ENCODE measurements at regions not wholly inside any gene's neighbourhood (a gene's known extent, or its start where the extent isn't known, plus 50 kb on each side); places are given as distances from the start of the nearest gene placed in this dataset.

GRCh38 chr2:2873450-2873811, 504.2 kb downstream of the EIPR1 start:
- DNase-seq: no peak
- Histone ChIP-seq H3K4me3 (no peak overlapping the region), H3K9me3 (no peaks in the 10 kb centered on the region), H3K36me3 (no peaks in the 10 kb centered on the region), H3K27me3 (no peaks in the 10 kb centered on the region), H3K27ac (no peak overlapping the region), H3K4me1 (no peaks in the 10 kb centered on the region)
- intact Hi-C loops (cut with DNase I): no loop called here
- TF ChIP-seq POLR2A (IDR thresholded peaks at IDR 0.05) (no peak), POLR2AphosphoS5 (IDR thresholded peaks at IDR 0.05) (no peak), EP300 (IDR thresholded peaks at IDR 0.05) (no peak), CTCF (IDR thresholded peaks at IDR 0.05) (no peak)
- 62 to 80% methylated on average over 7 of the region's 7 CpGs for WGBS, 2 donors

GRCh38 chr2:2872713-2873449, 504.7 kb downstream of the EIPR1 start:
- intact Hi-C loops (cut with DNase I): no loop called here
- H3K27me3 ChIP-seq: no peaks in the 10 kb centered on the region

GRCh38 chr2:2872309-2872617, 505.4 kb downstream of the EIPR1 start:
- Histone ChIP-seq H3K27ac (no peak overlapping the region), H3K4me1 (no peaks in the 10 kb centered on the region), H3K9me3 (no peaks in the 10 kb centered on the region), H3K27me3 (no peaks in the 10 kb centered on the region), H3K36me3 (no peaks in the 10 kb centered on the region), H3K4me3 (no peak overlapping the region)
- DNase-seq: no peak
- TF ChIP-seq EP300 (IDR thresholded peaks at IDR 0.05): no peak
- TF ChIP-seq POLR2AphosphoS5 (IDR thresholded peaks at IDR 0.05): no peak
- TF ChIP-seq POLR2A (IDR thresholded peaks at IDR 0.05): no peak
- no peak for TF ChIP-seq CTCF (IDR thresholded peaks at IDR 0.05)
- intact Hi-C loops (cut with DNase I): no loop called here
- WGBS, 2 donors: 83 to 90% methylated on average over 15 of the region's 15 CpGs

More at GRCh38 chr2:2872713-2873449, 504.7 kb downstream of the EIPR1 start:
- WGBS, 2 donors: 61 to 70% methylated on average over 3 of the region's 3 CpGs
- Histone ChIP-seq H3K9me3 (no peaks in the 10 kb centered on the region), H3K4me1 (no peaks in the 10 kb centered on the region), H3K36me3 (no peaks in the 10 kb centered on the region), H3K27ac (no peak overlapping the region), H3K4me3 (no peak overlapping the region)
- TF ChIP-seq EP300 (IDR thresholded peaks at IDR 0.05): no peak
- TF ChIP-seq POLR2AphosphoS5 (IDR thresholded peaks at IDR 0.05): no peak
- TF ChIP-seq POLR2A (IDR thresholded peaks at IDR 0.05): no peak
- TF ChIP-seq CTCF (IDR thresholded peaks at IDR 0.05): no peak
- DNase-seq: no peak

GRCh38 chr2:2871480-2872308, 505.9 kb downstream of the EIPR1 start:
- no peaks in the 10 kb centered on the region for H3K9me3 ChIP-seq
- 85 to 89% methylated on average over 22 of the region's 22 CpGs for WGBS, 2 donors
- no peak overlapping the region for H3K4me3 ChIP-seq
- DNase-seq: no peak
- no peaks in the 10 kb centered on the region for H3K36me3 ChIP-seq
- TF ChIP-seq CTCF (IDR thresholded peaks at IDR 0.05): no peak
- no peak for TF ChIP-seq EP300 (IDR thresholded peaks at IDR 0.05)
- no peak for TF ChIP-seq POLR2A (IDR thresholded peaks at IDR 0.05)
- TF ChIP-seq POLR2AphosphoS5 (IDR thresholded peaks at IDR 0.05): no peak
- no peak overlapping the region for H3K27ac ChIP-seq
- intact Hi-C loops (cut with DNase I): no loop called here
- no peaks in the 10 kb centered on the region for H3K27me3 ChIP-seq
- H3K4me1 ChIP-seq: no peaks in the 10 kb centered on the region

All from sigmoid colon (tissue), 6 donors.